Mesothelial cell of epicardium (in vitro differentiated cells): ENCODE measurements at regions not wholly inside any gene's neighbourhood (a gene's known extent, or its start where the extent isn't known, plus 50 kb on each side); places are given as distances from the start of the nearest gene placed in this dataset.

ENCODE experiments used
- DNase-seq, 2 experiments: peaks; one replicate each; pipeline ENCODE4 v3.0.0; 2021; ENCODE audit warnings: low spot score in 2 of 2; ENCODE audit not compliant: unreplicated experiment in 2 of 2
- H3K27ac Mint-ChIP-seq: 2 replicates; pipeline ENCODE4 v1.8.0; 2021; ENCODE audit warnings: mixed read lengths
- H3K27me3 Mint-ChIP-seq: 2 replicates; pipeline ENCODE4 v1.8.0; 2021; ENCODE audit warnings: low read depth, mixed read lengths
- H3K36me3 Mint-ChIP-seq: 2 replicates; pipeline ENCODE4 v1.8.0; 2021; ENCODE audit warnings: mixed read lengths
- H3K4me1 Mint-ChIP-seq: 2 replicates; pipeline ENCODE4 v1.8.0; 2021; ENCODE audit warnings: mixed read lengths
- H3K4me3 Mint-ChIP-seq: 2 replicates; pipeline ENCODE4 v1.8.0; 2021; ENCODE audit warnings: mild to moderate bottlenecking, moderate library complexity, mixed read lengths
- H3K9me3 Mint-ChIP-seq: 2 replicates; pipeline ENCODE4 v1.8.0; 2021; ENCODE audit warnings: mixed read lengths
- CTCF ChIP-seq: fragments of 200-600 bp; sonication (generic); IDR thresholded peaks from one replicate; pipeline ENCODE4 v1.5.0; 2021; ENCODE audit warnings: antibody characterized with exemption; ENCODE audit not compliant: unreplicated experiment

- TF ChIP-seq CTCF = no peak
- Mint-ChIP-seq H3K9me3 (no peaks in the 10 kb centered on the region), H3K36me3 (no peaks in the 10 kb centered on the region), H3K27me3 (no peaks in the 10 kb centered on the region), H3K4me1 (no peaks in the 10 kb centered on the region), H3K27ac (no peak overlapping the region), H3K4me3 (no peak overlapping the region)
- DNase-seq = no peak
Measured at GRCh38 chr6:62923728-62924127, 287.5 kb upstream of the FKBP1C start.

GRCh38 chr6:62940848-62941247 lies 270.4 kb upstream of the FKBP1C start:
- no peak for DNase-seq
- no peak for TF ChIP-seq CTCF
- Mint-ChIP-seq H3K36me3 (no peaks in the 10 kb centered on the region), H3K4me1 (no peaks in the 10 kb centered on the region), H3K27me3 (no peaks in the 10 kb centered on the region), H3K27ac (no peak overlapping the region), H3K4me3 (no peak overlapping the region), H3K9me3 (no peaks in the 10 kb centered on the region)

- Mint-ChIP-seq H3K4me1 (no peaks in the 10 kb centered on the region), H3K4me3 (no peak overlapping the region), H3K27me3 (no peaks in the 10 kb centered on the region), H3K9me3 (no peaks in the 10 kb centered on the region), H3K36me3 (no peaks in the 10 kb centered on the region), H3K27ac (no peak overlapping the region)
- TF ChIP-seq CTCF = no peak
- DNase-seq = no peak
Measured at GRCh38 chr6:62942000-62942399, 269.3 kb upstream of the FKBP1C start.

GRCh38 chr6:62968834-62969233 lies 242.4 kb upstream of the FKBP1C start:
- no peak for TF ChIP-seq CTCF
- H3K27me3 Mint-ChIP-seq = no peaks in the 10 kb centered on the region
- no peaks in the 10 kb centered on the region for H3K36me3 Mint-ChIP-seq
- no peaks in the 10 kb centered on the region for H3K4me1 Mint-ChIP-seq
- no peak overlapping the region for H3K27ac Mint-ChIP-seq
- no peak for DNase-seq
- H3K4me3 Mint-ChIP-seq = no peak overlapping the region
- peaks cover 8% of the 10 kb centered on the region for H3K9me3 Mint-ChIP-seq

- Mint-ChIP-seq H3K4me3 (no peak overlapping the region), H3K27ac (no peak overlapping the region), H3K27me3 (no peaks in the 10 kb centered on the region), H3K4me1 (no peaks in the 10 kb centered on the region), H3K36me3 (no peaks in the 10 kb centered on the region), H3K9me3 (peaks cover under 1% of the 10 kb centered on the region)
- no peak for TF ChIP-seq CTCF
- DNase-seq = no peak
Measured at GRCh38 chr6:62971976-62972658, 239.2 kb upstream of the FKBP1C start.

- Mint-ChIP-seq H3K4me3 (no peak overlapping the region), H3K27me3 (no peaks in the 10 kb centered on the region), H3K27ac (no peak overlapping the region), H3K36me3 (no peaks in the 10 kb centered on the region), H3K4me1 (no peaks in the 10 kb centered on the region), H3K9me3 (peaks cover 4% of the 10 kb centered on the region)
- no peak for DNase-seq
- no peak for TF ChIP-seq CTCF
Measured at GRCh38 chr6:62974452-62974851, 236.8 kb upstream of the FKBP1C start.
